GM10266 (cell line): ENCODE measurements at regions not wholly inside any gene's neighbourhood (a gene's known extent, or its start where the extent isn't known, plus 50 kb on each side); places are given as distances from the start of the nearest gene placed in this dataset.

ENCODE experiments used
- DNase-seq: peaks from one replicate; pipeline ENCODE4 v3.0.0; 2012; ENCODE audit errors: extremely low spot score
- CTCF ChIP-seq: IDR thresholded peaks from 2 replicates; pipeline ENCODE4 v1.5.1; 2012; ENCODE audit warnings: mild to moderate bottlenecking, low read depth; ENCODE audit not compliant: control insufficient read depth, insufficient read depth; ENCODE audit errors: missing control alignments

- no peak for DNase-seq
Observed at GRCh38 chr13:50085063-50085462, 69.8 kb downstream of the KCNRG start.

GRCh38 chr13:50089633-50090032 is 74.4 kb downstream of the KCNRG start:
- no peak for TF ChIP-seq CTCF
- DNase-seq = no peak

More at GRCh38 chr13:50085063-50085462, 69.8 kb downstream of the KCNRG start:
- peak; percentile 28 for TF ChIP-seq CTCF

- no peak for DNase-seq
- TF ChIP-seq CTCF = no peak
Observed at GRCh38 chr13:50090211-50090610, 75.0 kb downstream of the KCNRG start.

- TF ChIP-seq CTCF = no peak
- DNase-seq = no peak
Observed at GRCh38 chr13:50094615-50095293, 79.5 kb downstream of the KCNRG start.

GRCh38 chr13:50098693-50099092 is 83.4 kb downstream of the KCNRG start:
- no peak for DNase-seq
- no peak for TF ChIP-seq CTCF

GRCh38 chr13:50099473-50099872 is 84.2 kb downstream of the KCNRG start:
- TF ChIP-seq CTCF = no peak
- no peak for DNase-seq

GRCh38 chr13:50101590-50101989 is 86.3 kb downstream of the KCNRG start:
- no peak for DNase-seq

More at GRCh38 chr13:50101590-50101989, 86.3 kb downstream of the KCNRG start:
- TF ChIP-seq CTCF = no peak
